ENCODE measurements at regions not wholly inside any gene's neighbourhood (a gene's known extent, or its start where the extent isn't known, plus 50 kb on each side); places are given as distances from the start of the nearest gene placed in this dataset.

DNA sequence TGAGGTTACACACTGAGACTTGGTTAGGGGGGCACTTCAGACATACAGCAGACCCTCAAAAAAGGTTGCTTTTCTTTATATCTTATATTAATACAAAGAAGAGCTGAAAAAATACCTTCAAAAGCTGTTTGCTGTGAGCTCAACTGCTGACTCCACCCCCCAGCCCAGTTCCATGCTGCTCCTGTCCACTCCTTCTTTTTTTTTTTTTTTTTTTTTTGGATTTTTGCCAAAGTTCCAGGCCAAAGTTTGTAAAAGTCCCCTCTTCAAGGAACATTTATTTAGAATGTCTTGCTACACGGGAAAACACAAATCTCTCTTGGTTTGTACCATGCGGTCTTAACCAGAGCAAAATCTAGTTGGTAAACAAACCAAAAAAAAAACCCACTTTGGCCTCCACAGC, 85.3 kb upstream of the AKAP12 start:
- peak; percentile 34 to 60 for DNase-seq (ENCODE audit: low read depth in 1 of 2, low spot score in 1 of 2)
- TF ChIP-seq, protein P1, sequence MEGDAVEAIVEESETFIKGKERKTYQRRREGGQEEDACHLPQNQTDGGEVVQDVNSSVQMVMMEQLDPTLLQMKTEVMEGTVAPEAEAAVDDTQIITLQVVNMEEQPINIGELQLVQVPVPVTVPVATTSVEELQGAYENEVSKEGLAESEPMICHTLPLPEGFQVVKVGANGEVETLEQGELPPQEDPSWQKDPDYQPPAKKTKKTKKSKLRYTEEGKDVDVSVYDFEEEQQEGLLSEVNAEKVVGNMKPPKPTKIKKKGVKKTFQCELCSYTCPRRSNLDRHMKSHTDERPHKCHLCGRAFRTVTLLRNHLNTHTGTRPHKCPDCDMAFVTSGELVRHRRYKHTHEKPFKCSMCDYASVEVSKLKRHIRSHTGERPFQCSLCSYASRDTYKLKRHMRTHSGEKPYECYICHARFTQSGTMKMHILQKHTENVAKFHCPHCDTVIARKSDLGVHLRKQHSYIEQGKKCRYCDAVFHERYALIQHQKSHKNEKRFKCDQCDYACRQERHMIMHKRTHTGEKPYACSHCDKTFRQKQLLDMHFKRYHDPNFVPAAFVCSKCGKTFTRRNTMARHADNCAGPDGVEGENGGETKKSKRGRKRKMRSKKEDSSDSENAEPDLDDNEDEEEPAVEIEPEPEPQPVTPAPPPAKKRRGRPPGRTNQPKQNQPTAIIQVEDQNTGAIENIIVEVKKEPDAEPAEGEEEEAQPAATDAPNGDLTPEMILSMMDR (IDR thresholded peaks at IDR 0.05; ENCODE audit: low read depth, low read length), result no peak
- Histone ChIP-seq H3K36me3 (no peaks in the 10 kb centered on the region), H3K9me3 (ENCODE audit: low read depth) (no peaks in the 10 kb centered on the region), H3K27me3 (no peaks in the 10 kb centered on the region), H3K4me1 (ENCODE audit: low read depth) (peaks cover 7% of the 10 kb centered on the region), H3K27ac (no peak overlapping the region), H3K4me3 (no peak overlapping the region)

DNA sequence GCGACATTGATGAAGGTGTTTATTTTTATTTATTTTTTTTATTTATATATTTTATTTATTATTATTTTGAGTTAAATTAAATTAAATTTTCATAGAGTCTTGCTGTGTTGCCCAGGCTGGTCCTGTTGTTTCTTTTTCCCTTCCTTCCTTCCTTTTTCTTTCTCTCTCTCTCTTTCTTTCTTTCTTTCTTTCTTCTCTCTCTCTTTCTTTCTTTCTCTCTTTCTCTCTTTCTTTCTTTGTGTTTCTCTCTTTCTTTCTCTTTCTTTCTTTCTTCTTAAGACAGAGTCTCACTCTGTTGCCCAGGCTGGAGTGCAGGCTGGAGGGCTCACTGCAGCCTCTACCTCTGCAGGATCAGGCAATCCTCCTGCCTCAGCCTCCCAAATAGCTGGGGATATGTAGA, 84.7 kb upstream of the AKAP12 start:
- TF ChIP-seq, protein P1 (IDR thresholded peaks at IDR 0.05; ENCODE audit: low read depth, low read length), result no peak
- no peaks in the 10 kb centered on the region for H3K27me3 ChIP-seq
- H3K4me3 ChIP-seq, result no peak overlapping the region
- DNase-seq (ENCODE audit: low read depth in 1 of 2, low spot score in 1 of 2), result no peak
- no peaks in the 10 kb centered on the region for H3K9me3 ChIP-seq (ENCODE audit: low read depth)
- no peaks in the 10 kb centered on the region for H3K36me3 ChIP-seq
- H3K27ac ChIP-seq, result no peak overlapping the region
- peaks cover 7% of the 10 kb centered on the region for H3K4me1 ChIP-seq (ENCODE audit: low read depth)

DNA sequence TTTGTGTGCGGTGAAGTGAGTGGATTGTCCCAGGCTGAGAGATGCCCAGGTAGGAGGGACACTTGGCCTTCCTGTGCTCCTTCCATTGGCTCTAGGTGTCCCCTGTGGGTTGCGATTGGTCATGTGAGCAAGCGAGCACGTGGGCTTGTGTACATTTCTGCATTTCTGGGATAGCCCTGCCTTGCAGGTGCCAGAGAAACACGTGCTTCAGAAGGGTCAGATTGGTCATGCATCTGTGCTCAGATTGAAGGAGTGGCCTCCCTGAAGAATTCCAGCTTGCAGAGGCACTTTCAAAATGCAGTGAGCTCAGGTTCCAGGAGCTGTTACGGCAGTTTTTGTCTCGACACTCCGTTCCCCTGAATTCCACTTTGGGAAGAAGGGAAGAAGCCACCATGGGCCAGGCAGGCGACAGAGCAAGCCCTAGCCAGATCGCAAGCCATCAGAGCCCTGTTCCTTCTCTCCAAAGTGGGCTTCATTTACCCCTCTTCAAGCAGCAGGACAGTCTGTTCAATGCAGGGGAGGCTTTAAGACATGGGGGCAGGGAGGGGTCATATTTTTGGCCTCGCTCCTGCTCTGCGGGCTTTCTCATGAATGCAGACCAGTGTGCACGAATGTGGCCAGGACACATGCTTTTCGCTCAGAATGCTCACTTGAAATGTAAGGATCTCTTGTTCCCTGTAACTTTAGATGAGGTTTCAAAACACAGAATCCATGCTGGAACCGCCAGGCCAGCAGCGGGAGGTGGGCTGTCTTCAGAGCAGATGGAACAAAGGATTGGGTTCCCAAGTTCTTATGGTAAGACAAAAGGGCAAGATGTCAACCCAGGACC, 78.6 kb upstream of the AKAP12 start:
- TF ChIP-seq, protein P1 (IDR thresholded peaks at IDR 0.05; ENCODE audit: low read depth, low read length), result no peak
- no peak overlapping the region for H3K4me3 ChIP-seq

DNA sequence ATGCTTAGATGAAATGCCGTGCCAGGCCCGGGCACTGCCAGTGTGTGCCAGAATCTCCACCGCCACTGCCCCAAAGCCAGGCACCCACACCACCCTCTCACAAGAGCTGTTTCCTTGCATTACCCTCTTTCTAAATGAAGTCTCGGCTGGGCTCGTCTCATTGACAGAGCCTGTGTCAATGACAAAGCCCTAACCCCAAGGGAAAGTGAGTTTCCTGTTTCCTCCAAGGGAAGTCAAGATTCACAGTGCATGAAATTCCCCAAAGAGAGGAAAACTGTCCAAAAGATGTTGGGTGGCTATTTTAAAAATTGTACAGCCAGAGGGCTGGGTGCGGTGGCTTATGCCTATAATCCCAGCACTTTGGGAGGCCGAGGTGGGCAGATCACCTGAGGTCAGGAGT, 75.4 kb upstream of the AKAP12 start:
- Histone ChIP-seq H3K4me1 (ENCODE audit: low read depth) (peaks cover 4% of the 10 kb centered on the region), H3K4me3 (no peak overlapping the region), H3K36me3 (no peaks in the 10 kb centered on the region), H3K9me3 (ENCODE audit: low read depth) (no peaks in the 10 kb centered on the region), H3K27me3 (no peaks in the 10 kb centered on the region), H3K27ac (no peak overlapping the region)
- DNase-seq (ENCODE audit: low read depth in 1 of 2, low spot score in 1 of 2), result no peak
- TF ChIP-seq, protein P1 (IDR thresholded peaks at IDR 0.05; ENCODE audit: low read depth, low read length), result no peak

More for the DNA sequence above, 78.6 kb upstream of the AKAP12 start:
- Histone ChIP-seq H3K27ac (no peak overlapping the region), H3K4me1 (ENCODE audit: low read depth) (peaks cover 4% of the 10 kb centered on the region), H3K36me3 (no peaks in the 10 kb centered on the region), H3K27me3 (no peaks in the 10 kb centered on the region), H3K9me3 (ENCODE audit: low read depth) (no peaks in the 10 kb centered on the region)
- peak in 1 of 2 donors; percentile 32 for DNase-seq (ENCODE audit: low read depth in 1 of 2, low spot score in 1 of 2)

DNA sequence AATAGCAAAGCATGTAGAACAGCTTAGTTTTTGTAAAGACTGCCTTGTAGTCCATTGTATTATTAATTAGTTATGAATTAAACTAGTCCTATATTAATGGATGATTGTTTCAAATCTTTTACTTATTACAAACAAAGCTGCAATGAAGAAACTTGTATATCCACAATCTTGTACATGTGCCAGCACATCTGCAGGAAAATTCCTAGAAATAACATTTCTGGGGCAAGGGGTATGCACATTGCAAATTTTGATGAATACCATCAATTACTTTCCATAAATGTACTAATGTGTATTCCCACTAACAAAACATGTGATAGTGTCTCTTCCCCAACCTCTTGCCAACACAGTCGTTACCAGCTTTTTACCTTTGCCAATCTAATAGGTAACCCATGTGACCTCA, 73.6 kb upstream of the AKAP12 start:
- peaks cover 8% of the 10 kb centered on the region for H3K4me1 ChIP-seq (ENCODE audit: low read depth)
- H3K27me3 ChIP-seq, result no peaks in the 10 kb centered on the region
- H3K36me3 ChIP-seq, result no peaks in the 10 kb centered on the region
- TF ChIP-seq, protein P1 (IDR thresholded peaks at IDR 0.05; ENCODE audit: low read depth, low read length), result no peak
- DNase-seq (ENCODE audit: low read depth in 1 of 2, low spot score in 1 of 2), result no peak
- no peak overlapping the region for H3K4me3 ChIP-seq
- no peak overlapping the region for H3K27ac ChIP-seq
- H3K9me3 ChIP-seq (ENCODE audit: low read depth), result no peaks in the 10 kb centered on the region

Data from cardiac muscle cell (in vitro differentiated cells and primary cell).